ENCODE measurements at regions not wholly inside any gene's neighbourhood (a gene's known extent, or its start where the extent isn't known, plus 50 kb on each side); places are given as distances from the start of the nearest gene placed in this dataset.

DNA sequence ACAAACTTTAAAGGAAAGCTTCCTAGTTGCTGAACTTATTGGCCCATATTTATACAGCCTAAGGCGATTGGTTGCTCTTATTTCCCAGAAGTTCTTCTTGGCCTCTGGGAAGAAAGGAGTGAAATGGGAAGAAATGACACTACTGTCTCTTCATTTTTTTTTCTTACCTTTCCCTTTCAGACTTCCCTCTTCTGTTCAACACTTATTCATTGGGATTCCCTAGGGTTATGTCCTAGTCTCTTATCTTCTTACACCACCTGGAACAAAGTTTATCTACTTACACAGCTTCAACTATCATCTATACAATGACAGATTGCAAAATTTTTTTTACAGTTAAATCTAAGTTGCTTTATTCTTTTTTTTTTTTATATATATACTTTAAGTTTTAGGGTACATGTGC lies 68.0 kb downstream of the SNX12 start (continued):
- TF ChIP-seq POU5F1 (IDR thresholded peaks at IDR 0.05; ENCODE audit: low read depth, low read length) (no peak), ASH2L (IDR thresholded peaks at IDR 0.05; ENCODE audit: low read length) (no peak)
